HG03097 (cell line): ENCODE measurements at regions not wholly inside any gene's neighbourhood (a gene's known extent, or its start where the extent isn't known, plus 50 kb on each side); places are given as distances from the start of the nearest gene placed in this dataset.

Experiments used
- ATAC-seq: cut with Tn5 transposase; IDR thresholded peaks from one replicate; pipeline ENCODE4 v1.9.1; 2021; ENCODE audit not compliant: unreplicated experiment, low FRiP score

DNA sequence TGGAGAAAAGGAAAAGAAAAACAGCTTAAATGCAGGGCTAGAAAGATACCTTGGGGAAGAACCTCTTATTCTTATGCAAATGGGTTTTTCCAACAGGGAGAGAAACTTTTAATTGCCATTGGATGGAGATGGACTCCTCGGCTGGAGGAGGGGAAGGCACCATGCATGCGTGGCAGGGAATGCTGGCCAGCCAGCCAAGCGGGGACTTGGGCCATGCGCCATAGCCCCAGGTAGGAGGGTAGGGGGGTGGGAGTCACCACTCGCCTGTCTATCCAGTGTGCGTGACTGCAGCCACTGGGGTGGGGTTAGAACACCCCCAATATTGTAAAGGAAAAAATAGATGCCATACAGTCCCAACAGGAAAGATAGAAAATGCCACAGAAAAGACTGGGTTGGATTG is 119.9 kb upstream of the ELAVL2 start:
- ATAC-seq, result no peak

DNA sequence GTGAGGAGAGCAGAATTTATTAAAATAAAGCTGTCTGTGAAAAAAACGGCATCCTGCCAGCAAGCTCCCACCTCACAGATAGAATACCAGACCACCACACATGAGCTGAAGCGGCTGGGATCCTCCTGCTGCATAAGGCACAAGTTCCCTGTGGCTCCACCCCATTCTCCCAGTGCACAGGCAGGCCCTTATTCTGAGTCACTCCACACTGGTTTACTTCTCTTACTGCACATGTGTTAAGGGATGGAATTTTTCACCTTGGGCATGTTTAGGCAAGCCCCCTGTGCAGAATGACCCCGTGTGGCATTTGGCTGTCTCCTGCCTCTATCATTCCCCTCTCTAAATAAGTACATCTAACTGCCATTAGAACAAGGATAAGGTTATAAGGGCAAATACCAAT is 115.0 kb upstream of the ELAVL2 start:
- ATAC-seq, result no peak

DNA sequence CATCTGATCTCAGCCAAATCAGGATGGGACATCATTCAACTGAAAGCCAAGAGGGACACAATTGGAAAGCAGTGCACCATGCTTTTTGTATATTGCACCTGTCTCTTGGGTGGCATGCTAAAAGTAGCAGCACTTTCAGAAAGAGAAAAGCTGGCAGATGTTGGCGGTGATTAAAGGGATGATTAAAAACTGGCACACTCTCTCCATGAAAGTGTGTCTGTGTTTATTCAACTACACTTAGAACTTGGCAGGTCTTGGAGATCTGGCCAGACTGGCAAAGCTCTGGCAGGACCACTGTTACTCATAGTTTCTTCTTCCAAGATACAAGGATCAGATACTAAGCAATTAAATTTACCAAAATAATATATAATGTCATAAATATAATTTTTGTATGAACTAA is 112.9 kb upstream of the ELAVL2 start:
- no peak for ATAC-seq

DNA sequence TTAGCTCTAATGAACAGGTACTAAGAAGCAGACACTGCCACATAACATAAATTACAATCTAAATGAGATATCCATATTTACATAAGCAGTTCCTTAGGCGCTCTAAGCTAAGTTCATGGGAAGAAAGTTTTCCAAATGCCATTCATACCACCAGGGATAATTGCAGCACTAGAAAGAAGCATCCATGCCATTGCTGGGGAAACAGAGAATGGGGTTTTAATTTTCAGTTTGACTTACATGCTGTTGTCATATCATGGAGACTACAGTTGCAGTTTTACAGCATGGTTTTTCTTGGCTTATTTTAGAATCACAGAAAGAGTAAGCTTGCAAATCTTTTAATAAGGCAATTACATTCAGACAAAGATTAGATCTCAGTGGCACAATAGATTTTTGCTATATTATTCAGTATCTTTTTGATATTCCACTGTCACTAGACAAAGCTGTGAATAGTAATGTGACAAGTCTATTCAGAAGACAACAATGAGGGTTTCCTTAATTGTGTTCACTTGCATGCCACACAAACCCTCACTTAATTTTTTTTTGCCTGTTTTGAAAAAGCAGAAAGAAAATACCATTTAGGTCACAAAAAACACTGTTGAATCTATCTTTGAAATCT is 108.4 kb upstream of the ELAVL2 start:
- no peak for ATAC-seq

DNA sequence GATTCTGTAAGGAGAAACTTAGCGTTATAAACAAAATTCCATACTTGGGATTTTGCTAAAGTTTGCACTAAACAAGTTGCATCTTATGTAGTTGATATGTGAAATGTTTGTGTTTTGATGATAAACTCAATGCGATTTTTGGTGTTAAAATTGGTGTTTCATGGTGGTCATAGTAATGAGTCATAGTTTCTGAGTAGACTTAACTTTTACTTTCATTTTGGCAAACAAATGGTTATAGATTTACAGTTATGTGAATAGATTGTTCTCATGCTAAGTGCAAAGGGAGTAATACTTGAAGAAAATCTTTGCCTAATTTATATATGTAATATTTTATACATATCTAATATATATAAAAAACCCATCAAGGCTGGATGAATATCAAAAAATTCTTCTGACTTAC is 107.3 kb upstream of the ELAVL2 start:
- no peak for ATAC-seq

DNA sequence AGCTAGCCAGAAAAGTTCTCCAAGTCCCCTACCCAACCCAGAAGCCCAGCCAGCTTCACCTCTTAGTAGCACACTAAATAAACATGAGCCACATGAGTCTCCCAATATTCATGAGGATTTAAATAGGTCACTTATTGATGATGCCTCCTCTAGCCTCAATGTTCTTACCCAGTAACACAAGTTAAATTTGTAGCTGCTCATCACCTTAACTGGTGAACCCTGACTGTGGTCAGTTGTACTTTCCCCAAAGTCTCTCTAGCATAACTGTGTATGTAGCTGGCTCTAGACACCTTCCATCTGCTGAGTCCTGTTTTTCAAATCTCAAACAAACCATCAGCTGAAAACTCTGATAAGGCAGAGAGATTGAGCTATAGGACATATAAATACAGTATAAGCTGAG is 100.3 kb upstream of the ELAVL2 start:
- peak; percentile 90 for ATAC-seq

DNA sequence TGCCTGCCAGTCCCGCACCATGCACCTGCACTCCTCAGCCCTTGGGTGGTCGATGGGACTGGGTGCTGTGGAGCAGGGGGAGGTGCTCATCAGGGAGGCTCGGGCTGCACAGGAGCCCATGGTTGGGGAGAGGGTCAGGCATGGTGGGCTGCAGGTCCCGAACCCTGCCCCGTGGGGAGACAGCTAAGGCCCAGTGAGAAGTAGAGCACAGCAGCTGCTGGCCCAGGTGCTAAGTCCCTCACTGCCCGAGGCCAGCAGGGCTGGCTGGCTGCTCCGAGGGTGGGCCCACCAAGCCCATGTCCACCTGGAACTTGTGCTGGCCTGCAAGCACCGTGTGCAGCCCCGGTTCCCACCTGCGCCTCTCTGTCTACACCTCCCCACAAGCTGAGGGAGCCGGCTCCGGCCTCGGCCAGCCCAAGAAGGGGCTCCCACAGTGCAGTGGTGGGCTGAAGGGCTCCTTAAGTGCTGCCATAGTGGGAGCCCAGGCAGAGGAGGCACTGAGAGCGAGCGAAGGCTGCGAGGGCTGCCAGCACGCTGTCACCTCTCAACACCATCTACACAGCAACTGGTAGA is 88.5 kb upstream of the ELAVL2 start:
- no peak for ATAC-seq

DNA sequence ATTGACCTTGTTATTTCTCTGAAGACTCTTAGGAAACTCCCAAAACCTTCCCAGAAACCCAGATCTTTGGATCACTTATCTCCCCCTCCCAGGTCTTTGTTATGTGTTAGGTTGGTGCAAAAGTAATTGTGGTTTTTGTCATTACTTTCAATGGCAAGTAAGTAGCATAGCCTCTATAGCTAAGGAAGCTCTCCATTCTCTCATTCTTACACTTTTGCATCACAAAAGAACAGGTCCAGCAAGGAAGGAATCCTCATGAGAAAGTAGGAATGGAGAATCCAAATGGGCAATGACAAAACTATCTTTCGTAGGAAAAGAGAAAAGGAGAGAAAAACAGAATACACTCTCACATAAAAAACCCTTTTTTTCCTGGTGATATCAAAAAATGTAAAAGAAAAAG is 81.3 kb upstream of the ELAVL2 start:
- ATAC-seq, result no peak

DNA sequence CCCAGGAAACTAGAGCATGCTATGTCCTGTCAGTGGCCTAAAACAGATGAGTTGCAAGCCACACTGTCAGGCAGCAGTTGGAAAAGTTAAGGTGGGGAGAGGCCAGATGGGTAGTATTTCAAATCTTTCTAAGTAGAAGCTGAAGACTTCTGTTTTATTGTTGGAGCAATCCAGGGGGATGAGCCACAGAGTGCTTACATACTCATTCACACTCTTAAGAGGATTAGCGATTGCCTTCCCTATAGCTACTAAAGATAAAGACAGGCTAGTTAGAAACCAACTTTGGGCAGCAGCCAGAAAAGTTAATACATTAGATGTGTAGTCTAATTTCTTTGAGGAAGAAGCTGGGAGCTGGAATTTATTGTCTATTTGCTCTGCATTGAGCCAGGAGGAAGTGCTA is 61.7 kb upstream of the ELAVL2 start:
- no peak for ATAC-seq
